Stimulated activated naive CD8-positive, alpha-beta T cell treated with anti-CD3 and anti-CD28 coated beads, Interleukin-15, amount 100 ng/mL, for 72 hours (primary cell): ENCODE measurements at regions not wholly inside any gene's neighbourhood (a gene's known extent, or its start where the extent isn't known, plus 50 kb on each side); places are given as distances from the start of the nearest gene placed in this dataset.

Source experiments
- ATAC-seq: fragments of 150-1000 bp; cut with Tn5 transposase; 2 replicates; pipeline ENCODE4 v1.10.0; 2021; ENCODE audit warnings: mild to moderate bottlenecking, moderate library complexity
- DNase-seq, 2 donors: peaks; one replicate each; pipeline ENCODE4 v3.0.0; 2021 to 2022
- H3K27ac Mint-ChIP-seq, 2 donors: one replicate each; pipeline ENCODE4 v1.8.0; 2022; ENCODE audit warnings: mild to moderate bottlenecking in 2 of 2, mixed read lengths in 2 of 2, moderate library complexity in 2 of 2
- H3K27me3 Mint-ChIP-seq: one replicate; pipeline ENCODE4 v1.8.0; 2022; ENCODE audit warnings: mixed read lengths
- H3K4me1 Mint-ChIP-seq: one replicate; pipeline ENCODE4 v1.8.0; 2022; ENCODE audit warnings: mild to moderate bottlenecking, mixed read lengths
- H3K4me3 Mint-ChIP-seq, 2 donors: one replicate each; pipeline ENCODE4 v1.8.0; 2022; ENCODE audit warnings: mild to moderate bottlenecking in 2 of 2, mixed read lengths in 2 of 2, moderate library complexity in 1 of 2
- H3K9me3 Mint-ChIP-seq, 2 donors: one replicate each; pipeline ENCODE4 v1.8.0; 2022; ENCODE audit warnings: mixed read lengths in 2 of 2

DNA sequence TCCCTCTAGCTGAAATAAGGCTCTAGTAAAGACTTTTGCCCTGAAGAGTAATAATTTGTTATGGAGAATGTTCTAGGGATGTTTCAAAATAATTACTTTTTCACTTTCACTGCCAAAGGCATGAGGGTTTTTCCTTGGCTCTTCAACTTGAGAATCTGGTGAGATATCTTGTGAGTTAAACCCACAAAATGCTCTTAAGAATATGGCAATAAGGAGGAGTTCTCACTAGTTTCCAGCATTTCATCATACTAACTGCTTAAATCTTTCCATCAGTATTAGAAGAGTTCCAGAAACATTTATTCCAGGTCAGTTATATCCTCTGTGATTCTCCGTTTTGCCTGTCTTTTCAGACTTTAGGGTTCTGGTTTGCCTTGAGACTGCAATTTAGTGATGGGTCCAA lies 785.6 kb upstream of the GJE1 start:
- Mint-ChIP-seq H3K4me3 (no peak overlapping the region), H3K27me3 (peaks cover 15% of the 10 kb centered on the region)

DNA sequence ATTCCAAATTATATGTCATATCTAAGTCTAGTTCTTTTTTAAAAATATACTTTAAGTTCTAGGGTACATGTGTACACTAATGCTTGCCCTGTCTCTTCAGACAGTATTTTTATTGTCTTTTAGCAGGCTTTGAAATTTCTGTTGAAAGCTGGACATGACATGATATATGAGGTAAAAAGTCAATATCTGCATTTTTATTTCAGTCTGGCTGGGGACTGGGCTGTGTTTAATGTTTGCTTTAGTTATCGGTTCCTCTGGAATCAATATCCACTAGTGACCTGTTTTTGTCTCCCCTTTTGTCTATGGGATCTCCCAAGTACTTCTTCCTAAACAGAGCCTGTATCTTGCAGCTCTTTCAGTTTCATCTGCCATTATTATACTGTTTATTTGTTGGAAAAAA lies 786.2 kb upstream of the GJE1 start:
- Mint-ChIP-seq H3K4me3 (no peak overlapping the region), H3K9me3 (no peaks in the 10 kb centered on the region), H3K27ac (no peak overlapping the region), H3K27me3 (peaks cover 15% of the 10 kb centered on the region), H3K4me1 (no peaks in the 10 kb centered on the region)
- ATAC-seq (no peak), DNase-seq (no peak)

More for the DNA sequence above, 785.6 kb upstream of the GJE1 start:
- H3K27ac Mint-ChIP-seq, result no peak overlapping the region
- H3K4me1 Mint-ChIP-seq, result no peaks in the 10 kb centered on the region
- ATAC-seq (no peak), DNase-seq (no peak)
- H3K9me3 Mint-ChIP-seq, result no peaks in the 10 kb centered on the region

DNA sequence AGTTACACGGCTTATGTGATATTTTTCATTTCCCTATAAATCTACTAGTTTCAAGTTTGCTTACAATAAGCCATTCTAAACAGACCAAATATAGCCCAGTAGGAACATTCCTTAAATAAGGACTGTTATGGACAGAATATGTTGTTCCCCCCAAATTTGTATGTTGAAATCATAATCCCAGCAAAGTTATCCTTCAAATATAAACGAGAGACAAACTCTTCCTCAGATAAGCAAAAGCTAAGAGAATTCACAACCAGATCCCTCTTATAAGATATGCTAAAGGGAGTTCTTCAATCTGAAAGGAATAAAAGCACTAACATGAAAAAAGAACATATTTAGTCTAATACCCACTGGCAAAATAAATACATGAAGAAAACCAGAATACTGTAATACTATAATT lies 795.5 kb upstream of the GJE1 start:
- no peaks in the 10 kb centered on the region for H3K4me1 Mint-ChIP-seq
- no peak overlapping the region for H3K27ac Mint-ChIP-seq
- DNase-seq, result no peak
- H3K27me3 Mint-ChIP-seq, result no peaks in the 10 kb centered on the region
- no peaks in the 10 kb centered on the region for H3K9me3 Mint-ChIP-seq
- H3K4me3 Mint-ChIP-seq, result no peak overlapping the region
- ATAC-seq, result no peak

DNA sequence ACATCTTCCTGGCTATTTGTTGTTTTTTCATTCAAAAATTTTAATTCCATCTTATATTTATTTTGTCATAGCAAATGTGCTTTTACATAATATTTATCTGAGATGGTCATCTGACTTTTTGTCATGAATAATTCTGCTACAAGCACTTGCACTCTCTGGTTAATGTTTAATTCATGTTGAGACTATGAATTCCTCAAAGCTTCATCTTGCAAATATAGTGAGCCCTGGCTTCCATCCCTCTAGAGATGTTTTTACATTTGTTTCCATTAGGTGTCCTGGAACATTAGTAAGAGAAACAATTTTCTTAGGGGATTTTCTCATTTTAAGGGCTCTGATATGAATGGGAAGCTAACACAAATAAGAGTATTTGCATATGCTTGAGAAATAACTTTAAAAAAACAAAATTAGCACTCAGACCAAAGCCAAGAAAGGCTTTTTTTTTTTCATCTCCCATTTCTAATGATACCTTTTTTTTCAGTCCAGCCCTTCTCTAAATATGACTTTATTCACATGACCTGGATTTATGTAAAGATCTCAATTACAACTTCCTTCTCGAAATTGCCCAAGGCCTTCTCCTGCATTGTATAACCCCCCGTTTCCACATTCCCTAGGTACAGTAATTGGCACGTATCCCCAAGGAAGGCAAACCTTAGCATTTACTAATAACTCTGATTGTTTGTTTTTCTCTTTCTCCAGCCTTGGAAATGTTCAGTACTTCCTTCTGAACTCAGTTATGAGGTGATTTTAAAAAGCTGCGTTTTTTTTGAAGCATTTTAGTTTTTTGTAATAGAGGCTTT lies 797.0 kb upstream of the GJE1 start:
- H3K27me3 Mint-ChIP-seq, result no peaks in the 10 kb centered on the region
- DNase-seq (no peak), ATAC-seq (no peak)
- H3K27ac Mint-ChIP-seq, result no peak overlapping the region
- H3K9me3 Mint-ChIP-seq, result no peaks in the 10 kb centered on the region
- H3K4me3 Mint-ChIP-seq, result no peak overlapping the region
- H3K4me1 Mint-ChIP-seq, result no peaks in the 10 kb centered on the region

DNA sequence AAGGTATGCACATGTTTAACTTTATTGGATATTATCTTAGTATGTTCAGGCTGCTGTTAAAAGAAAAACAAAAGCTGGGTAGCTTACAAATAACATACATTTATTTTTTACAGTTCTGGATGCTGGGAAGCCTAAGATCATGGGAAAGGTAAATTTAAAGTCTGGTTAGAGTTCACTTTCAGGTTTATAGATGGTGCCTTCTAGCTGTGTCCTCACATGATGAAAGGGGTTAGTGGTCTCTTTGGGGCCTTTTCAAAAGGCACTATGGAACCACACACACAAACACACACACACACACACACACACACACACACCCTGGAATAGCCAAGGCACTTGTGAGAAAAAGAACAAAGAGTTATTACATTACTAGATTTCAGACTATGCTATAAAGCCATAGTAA lies 805.8 kb upstream of the GJE1 start:
- DNase-seq (no peak), ATAC-seq (no peak)
- H3K9me3 Mint-ChIP-seq, result no peaks in the 10 kb centered on the region
- no peak overlapping the region for H3K27ac Mint-ChIP-seq
- H3K4me3 Mint-ChIP-seq, result no peak overlapping the region
- peaks cover 2% of the 10 kb centered on the region for H3K27me3 Mint-ChIP-seq
- peaks cover 14% of the 10 kb centered on the region for H3K4me1 Mint-ChIP-seq

DNA sequence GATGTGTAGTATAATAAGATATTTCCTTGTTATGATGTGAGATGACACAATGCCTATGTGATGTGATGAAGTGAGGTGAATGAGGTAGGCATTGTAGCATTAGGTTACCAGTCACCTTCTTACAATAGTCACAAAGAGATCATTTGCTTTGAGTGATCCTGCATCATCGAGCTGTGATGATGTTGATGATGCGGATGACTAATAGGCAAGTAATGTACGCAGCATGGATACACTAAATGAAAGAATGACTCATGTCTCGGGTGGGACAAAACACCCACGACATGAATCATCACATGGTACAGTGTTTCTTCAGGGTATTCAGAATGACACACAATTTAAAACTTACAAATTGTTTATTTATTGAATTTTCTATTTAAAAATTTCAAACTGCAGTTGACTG lies 806.3 kb upstream of the GJE1 start:
- Mint-ChIP-seq H3K9me3 (no peaks in the 10 kb centered on the region), H3K27me3 (peaks cover 7% of the 10 kb centered on the region), H3K4me1 (peaks cover 14% of the 10 kb centered on the region), H3K4me3 (peak overlapping the region in 1 of 2 donors; percentile 20), H3K27ac (no peak overlapping the region)
- ATAC-seq (peak; percentile 100), DNase-seq (peak; percentile 28 to 68)

DNA sequence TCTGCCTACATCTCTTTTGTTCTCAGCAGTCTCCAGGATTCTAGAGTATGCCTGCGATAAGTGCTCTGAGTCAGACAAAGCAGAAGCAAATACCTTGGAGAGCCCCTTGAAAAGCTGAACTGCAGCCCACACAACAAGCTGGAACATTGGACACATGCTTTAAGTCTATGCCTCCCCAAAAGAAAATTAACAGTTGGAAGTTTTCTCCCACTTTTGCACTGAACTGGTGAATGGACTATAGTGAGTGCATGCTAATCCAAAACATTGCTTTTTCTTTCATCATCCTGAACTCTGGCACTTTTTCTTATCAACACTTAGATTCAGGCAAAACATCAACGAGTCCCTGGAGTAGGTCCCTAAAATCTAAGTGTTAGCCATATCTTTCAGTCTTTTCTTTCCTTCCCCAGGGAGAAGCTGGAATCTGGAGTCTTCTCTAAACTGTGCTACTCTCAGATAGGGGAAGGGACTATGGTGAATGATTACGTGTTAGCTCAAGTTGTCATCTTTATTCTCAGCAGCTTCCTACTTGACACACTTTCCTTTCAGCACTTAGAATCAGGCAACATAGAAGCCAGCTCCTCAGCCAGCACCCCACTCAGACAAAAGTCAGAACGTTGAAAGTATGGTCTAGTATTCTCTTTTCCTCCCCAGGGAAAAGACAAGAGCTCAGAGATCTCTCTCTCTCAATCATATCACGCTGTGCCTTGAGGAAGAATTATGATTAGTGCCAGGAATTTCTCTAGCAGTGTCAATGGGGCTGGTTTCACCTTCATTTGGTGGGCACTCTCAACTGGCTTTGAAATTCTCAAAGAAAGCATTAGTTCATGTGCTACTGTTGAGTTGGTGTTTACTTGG lies 811.0 kb upstream of the GJE1 start:
- no peak for DNase-seq
- H3K4me3 Mint-ChIP-seq, result no peak overlapping the region
- H3K27ac Mint-ChIP-seq, result peak overlapping the region in 1 of 2 donors; percentile 64
- no peak for ATAC-seq
- peaks cover 17% of the 10 kb centered on the region for H3K27me3 Mint-ChIP-seq
- H3K9me3 Mint-ChIP-seq, result no peaks in the 10 kb centered on the region
- peaks cover 6% of the 10 kb centered on the region for H3K4me1 Mint-ChIP-seq

DNA sequence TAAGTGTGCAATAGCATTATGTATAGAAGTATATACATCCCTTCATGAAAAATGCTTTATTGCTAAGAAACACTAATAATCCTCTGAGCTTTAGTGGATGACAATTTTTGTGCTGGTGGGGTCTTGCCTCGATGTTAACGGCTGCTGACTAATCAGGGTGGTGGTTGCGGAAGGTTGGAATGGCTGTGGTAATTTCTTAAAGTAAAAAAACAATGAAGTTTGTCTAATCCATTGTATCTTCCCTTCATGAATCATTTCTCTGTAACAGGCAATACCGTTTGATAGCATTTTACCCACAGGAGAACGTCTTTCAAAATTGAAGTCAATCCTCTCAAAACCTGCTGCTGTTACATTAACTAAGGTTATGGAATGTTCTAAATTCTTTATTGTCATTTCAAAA lies 816.5 kb upstream of the GJE1 start:
- H3K4me1 Mint-ChIP-seq, result no peaks in the 10 kb centered on the region
- no peak for ATAC-seq
- H3K27me3 Mint-ChIP-seq, result peaks cover 13% of the 10 kb centered on the region
- H3K9me3 Mint-ChIP-seq, result no peaks in the 10 kb centered on the region
- no peak for DNase-seq
- H3K4me3 Mint-ChIP-seq, result no peak overlapping the region
- no peak overlapping the region for H3K27ac Mint-ChIP-seq

DNA sequence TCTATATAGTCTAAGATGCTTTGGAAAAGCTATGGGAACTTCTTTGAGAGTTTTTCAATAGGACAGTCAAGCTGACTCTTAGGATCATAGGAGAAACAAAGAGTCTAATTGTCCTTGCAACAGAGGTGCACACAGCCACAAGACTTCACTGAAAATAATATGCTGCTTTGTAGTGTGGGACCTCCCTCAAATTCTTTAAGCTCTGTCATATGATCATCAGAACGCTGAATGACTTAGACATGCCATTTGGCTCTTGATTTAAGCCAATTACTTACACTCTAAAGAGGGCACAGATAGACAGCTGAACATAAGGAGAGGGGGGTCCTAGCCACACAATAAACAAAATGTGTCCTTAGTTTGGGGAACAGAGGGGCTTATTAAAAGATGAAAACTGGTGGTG lies 818.7 kb upstream of the GJE1 start:
- Mint-ChIP-seq H3K4me3 (no peak overlapping the region), H3K27me3 (peaks cover 9% of the 10 kb centered on the region), H3K9me3 (no peaks in the 10 kb centered on the region), H3K4me1 (no peaks in the 10 kb centered on the region), H3K27ac (no peak overlapping the region)
- ATAC-seq (no peak), DNase-seq (no peak)

DNA sequence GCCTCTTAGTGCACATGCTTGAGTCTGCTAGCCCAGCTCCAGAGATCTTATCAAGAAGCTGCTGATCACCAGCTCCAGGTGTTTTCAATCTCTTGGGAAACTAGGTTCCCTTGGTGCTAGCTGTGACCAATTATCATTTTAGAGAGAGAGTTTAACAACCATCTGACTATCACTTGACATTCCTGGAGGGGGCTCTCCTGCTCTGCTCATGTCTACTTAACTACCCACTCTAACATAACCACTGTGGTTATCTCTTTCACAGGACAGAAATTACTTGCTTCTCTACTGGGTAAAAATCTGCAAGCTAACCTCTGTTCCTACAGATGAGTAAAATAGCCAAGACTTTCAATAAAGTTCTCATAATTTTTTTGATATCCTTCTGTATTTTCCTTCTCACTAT lies 823.4 kb upstream of the GJE1 start:
- no peak overlapping the region for H3K4me3 Mint-ChIP-seq
- no peaks in the 10 kb centered on the region for H3K27me3 Mint-ChIP-seq
- H3K9me3 Mint-ChIP-seq, result peaks cover 0 to 6% of the 10 kb centered on the region in 2 donors
- H3K4me1 Mint-ChIP-seq, result no peaks in the 10 kb centered on the region
- no peak for DNase-seq
- H3K27ac Mint-ChIP-seq, result no peak overlapping the region
- ATAC-seq, result peak; percentile 80

DNA sequence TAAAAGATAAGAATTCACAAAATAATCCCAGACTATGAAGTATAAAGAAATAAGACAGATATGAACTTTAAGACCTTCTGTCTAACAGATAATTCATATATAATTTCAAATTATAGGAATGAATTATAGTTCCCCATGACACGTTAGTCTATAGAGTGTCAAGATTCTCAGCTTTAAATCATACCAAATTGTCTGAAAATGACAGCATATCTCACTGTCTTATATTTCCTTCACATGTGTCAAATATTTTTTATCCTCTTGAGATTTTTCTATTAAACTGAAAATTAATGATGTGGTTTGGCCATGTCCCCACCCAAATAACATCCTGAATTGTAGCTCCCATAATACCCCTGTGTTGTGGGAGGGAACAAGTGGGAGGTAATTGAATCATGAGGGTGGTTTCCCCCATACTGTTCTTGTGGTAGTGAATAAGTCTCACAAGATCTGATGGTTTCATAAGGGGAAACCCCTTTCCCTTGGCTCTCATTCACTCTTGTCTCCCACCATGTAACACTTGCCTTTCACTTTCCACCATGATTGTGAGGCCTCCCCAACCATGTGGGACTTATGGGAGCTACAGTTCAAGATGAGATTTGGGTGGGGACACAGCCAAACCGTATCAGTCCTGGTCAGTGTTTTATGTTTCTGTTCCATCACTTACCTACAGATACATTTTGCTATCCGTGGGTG lies 825.3 kb upstream of the GJE1 start:
- no peak overlapping the region for H3K4me3 Mint-ChIP-seq
- peak; percentile 71 for ATAC-seq
- H3K4me1 Mint-ChIP-seq, result no peaks in the 10 kb centered on the region
- H3K27me3 Mint-ChIP-seq, result no peaks in the 10 kb centered on the region
- peak in 1 of 2 donors; percentile 17 for DNase-seq
- H3K27ac Mint-ChIP-seq, result no peak overlapping the region
- peaks cover 0 to 6% of the 10 kb centered on the region in 2 donors for H3K9me3 Mint-ChIP-seq

DNA sequence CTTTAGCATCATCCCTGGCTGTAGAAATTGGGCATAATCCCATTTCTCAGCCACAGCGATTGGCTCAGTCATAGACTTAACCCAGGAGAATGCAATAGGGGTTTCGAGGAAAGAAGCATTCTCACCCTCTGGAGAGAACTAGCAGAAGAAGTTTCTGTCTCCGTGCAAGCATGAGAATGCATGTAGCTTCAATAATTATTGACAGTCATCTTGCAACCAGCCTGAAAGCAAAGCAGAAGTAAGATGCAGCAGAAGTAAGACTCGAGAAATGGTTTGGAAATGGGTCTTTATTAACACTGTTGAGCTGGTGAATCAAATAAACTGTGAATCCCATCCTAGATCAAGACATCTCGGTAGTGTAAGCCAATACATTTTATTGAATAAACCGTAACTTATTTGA lies 828.8 kb upstream of the GJE1 start:
- Mint-ChIP-seq H3K4me1 (no peaks in the 10 kb centered on the region), H3K27me3 (no peaks in the 10 kb centered on the region), H3K9me3 (peaks cover 0 to 6% of the 10 kb centered on the region in 2 donors), H3K27ac (no peak overlapping the region), H3K4me3 (no peak overlapping the region)
- DNase-seq, result no peak
- no peak for ATAC-seq

DNA sequence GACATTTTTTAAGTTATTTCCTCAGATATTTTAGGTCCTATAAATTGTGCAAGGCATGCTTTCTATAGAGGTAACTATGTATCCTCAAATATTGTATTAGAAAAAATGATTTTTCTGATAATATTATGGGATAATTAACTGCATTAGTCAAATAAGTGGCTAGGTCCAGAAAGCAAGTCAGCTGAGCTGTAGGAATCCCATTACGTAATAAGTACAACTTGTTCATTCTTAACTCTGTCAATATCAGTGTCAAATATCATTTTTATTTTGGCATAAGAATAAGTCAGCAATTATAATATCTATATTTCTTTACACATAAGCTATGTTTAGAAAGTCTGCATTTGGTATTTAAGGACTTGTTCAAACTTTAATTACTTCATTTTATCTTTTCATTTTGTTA lies 830.9 kb upstream of the GJE1 start:
- H3K27me3 Mint-ChIP-seq, result no peaks in the 10 kb centered on the region
- ATAC-seq (no peak), DNase-seq (no peak)
- H3K27ac Mint-ChIP-seq, result no peak overlapping the region
- no peaks in the 10 kb centered on the region for H3K9me3 Mint-ChIP-seq
- H3K4me1 Mint-ChIP-seq, result no peaks in the 10 kb centered on the region
- H3K4me3 Mint-ChIP-seq, result no peak overlapping the region

DNA sequence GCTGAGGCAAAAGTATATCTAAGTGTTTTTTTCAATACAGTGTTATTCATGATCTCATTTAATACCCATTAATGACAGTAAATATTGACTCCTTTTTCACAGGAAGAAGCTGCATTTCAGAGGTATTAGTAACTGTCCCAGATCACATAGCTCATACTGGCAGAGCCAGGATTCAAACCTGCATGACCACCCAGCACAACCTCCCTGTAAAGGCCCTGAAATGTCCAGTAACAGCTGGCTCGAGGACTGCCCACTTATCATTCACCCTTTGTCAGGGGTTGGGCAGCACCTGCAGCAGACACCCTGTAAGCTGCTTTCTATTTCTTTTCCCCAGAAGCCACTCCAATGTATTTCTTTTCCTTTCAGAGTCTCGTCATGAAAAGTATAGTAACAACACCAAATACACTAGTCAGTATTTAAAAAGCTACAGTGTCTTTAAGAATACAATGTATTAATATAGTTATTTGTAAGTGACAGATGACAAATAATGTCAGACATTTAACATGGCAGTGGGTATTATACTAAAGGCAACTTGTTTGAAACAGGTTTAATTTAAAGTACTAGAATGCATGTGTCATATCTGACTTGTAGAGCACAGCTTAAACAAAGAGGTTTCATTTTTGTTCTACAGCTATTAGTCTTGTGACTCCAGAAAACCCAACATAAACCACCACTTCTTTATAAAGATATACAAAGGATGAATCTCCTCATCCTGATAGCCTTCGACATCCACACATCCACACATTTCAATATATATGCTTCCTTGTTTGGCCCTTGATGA lies 841.6 kb upstream of the GJE1 start:
- Mint-ChIP-seq H3K9me3 (peaks cover 0 to 10% of the 10 kb centered on the region in 2 donors), H3K4me3 (no peak overlapping the region), H3K27me3 (no peaks in the 10 kb centered on the region), H3K27ac (no peak overlapping the region), H3K4me1 (no peaks in the 10 kb centered on the region)
- no peak for DNase-seq
- ATAC-seq, result no peak

DNA sequence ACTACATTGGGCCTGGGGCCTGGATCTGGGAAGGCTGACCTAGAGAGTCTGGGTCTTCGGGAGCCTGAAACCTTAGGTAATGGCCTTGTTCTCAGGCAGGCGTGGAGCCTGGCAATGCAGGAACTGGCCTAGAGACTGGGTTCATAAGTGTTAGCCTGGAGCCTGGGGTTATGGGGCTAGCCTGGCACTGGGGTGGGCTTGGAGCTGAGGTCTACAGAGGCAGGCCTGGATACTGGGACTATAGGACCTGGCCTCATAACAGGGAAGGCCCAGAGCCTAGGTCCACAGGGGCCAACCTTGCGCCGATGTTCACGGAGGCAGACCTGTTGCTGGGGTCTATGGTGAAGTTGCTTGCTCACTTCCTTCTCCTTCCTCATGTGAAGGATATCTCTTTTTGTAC lies 843.8 kb upstream of the GJE1 start:
- no peak overlapping the region for H3K4me3 Mint-ChIP-seq
- H3K9me3 Mint-ChIP-seq, result peaks cover 0 to 10% of the 10 kb centered on the region in 2 donors
- DNase-seq (no peak), ATAC-seq (no peak)
- H3K27ac Mint-ChIP-seq, result no peak overlapping the region
- no peaks in the 10 kb centered on the region for H3K4me1 Mint-ChIP-seq
- H3K27me3 Mint-ChIP-seq, result no peaks in the 10 kb centered on the region
